ENCODE measurements at regions not wholly inside any gene's neighbourhood (a gene's known extent, or its start where the extent isn't known, plus 50 kb on each side); places are given as distances from the start of the nearest gene placed in this dataset.

DNA sequence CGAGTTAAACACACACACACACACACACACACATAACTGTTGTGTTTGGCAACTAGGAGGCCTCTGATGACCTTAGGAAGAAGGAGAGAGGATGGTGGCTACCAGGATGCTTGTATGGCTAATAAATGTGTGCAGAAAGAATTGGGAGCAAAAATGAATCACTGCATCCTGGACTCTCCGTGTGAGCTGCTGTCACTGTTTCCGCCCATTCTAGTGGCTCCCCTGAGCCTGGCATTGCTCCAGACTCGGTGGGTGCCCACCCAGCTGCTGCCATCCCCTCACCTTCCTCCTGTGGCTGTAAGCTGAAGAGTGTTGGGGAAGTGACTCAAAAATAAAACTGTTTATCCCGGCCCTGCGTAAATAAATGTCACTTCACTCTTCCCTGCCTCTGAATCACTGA is 149.5 kb upstream of the MINDY3 start (continued):
- TF ChIP-seq, protein P1, sequence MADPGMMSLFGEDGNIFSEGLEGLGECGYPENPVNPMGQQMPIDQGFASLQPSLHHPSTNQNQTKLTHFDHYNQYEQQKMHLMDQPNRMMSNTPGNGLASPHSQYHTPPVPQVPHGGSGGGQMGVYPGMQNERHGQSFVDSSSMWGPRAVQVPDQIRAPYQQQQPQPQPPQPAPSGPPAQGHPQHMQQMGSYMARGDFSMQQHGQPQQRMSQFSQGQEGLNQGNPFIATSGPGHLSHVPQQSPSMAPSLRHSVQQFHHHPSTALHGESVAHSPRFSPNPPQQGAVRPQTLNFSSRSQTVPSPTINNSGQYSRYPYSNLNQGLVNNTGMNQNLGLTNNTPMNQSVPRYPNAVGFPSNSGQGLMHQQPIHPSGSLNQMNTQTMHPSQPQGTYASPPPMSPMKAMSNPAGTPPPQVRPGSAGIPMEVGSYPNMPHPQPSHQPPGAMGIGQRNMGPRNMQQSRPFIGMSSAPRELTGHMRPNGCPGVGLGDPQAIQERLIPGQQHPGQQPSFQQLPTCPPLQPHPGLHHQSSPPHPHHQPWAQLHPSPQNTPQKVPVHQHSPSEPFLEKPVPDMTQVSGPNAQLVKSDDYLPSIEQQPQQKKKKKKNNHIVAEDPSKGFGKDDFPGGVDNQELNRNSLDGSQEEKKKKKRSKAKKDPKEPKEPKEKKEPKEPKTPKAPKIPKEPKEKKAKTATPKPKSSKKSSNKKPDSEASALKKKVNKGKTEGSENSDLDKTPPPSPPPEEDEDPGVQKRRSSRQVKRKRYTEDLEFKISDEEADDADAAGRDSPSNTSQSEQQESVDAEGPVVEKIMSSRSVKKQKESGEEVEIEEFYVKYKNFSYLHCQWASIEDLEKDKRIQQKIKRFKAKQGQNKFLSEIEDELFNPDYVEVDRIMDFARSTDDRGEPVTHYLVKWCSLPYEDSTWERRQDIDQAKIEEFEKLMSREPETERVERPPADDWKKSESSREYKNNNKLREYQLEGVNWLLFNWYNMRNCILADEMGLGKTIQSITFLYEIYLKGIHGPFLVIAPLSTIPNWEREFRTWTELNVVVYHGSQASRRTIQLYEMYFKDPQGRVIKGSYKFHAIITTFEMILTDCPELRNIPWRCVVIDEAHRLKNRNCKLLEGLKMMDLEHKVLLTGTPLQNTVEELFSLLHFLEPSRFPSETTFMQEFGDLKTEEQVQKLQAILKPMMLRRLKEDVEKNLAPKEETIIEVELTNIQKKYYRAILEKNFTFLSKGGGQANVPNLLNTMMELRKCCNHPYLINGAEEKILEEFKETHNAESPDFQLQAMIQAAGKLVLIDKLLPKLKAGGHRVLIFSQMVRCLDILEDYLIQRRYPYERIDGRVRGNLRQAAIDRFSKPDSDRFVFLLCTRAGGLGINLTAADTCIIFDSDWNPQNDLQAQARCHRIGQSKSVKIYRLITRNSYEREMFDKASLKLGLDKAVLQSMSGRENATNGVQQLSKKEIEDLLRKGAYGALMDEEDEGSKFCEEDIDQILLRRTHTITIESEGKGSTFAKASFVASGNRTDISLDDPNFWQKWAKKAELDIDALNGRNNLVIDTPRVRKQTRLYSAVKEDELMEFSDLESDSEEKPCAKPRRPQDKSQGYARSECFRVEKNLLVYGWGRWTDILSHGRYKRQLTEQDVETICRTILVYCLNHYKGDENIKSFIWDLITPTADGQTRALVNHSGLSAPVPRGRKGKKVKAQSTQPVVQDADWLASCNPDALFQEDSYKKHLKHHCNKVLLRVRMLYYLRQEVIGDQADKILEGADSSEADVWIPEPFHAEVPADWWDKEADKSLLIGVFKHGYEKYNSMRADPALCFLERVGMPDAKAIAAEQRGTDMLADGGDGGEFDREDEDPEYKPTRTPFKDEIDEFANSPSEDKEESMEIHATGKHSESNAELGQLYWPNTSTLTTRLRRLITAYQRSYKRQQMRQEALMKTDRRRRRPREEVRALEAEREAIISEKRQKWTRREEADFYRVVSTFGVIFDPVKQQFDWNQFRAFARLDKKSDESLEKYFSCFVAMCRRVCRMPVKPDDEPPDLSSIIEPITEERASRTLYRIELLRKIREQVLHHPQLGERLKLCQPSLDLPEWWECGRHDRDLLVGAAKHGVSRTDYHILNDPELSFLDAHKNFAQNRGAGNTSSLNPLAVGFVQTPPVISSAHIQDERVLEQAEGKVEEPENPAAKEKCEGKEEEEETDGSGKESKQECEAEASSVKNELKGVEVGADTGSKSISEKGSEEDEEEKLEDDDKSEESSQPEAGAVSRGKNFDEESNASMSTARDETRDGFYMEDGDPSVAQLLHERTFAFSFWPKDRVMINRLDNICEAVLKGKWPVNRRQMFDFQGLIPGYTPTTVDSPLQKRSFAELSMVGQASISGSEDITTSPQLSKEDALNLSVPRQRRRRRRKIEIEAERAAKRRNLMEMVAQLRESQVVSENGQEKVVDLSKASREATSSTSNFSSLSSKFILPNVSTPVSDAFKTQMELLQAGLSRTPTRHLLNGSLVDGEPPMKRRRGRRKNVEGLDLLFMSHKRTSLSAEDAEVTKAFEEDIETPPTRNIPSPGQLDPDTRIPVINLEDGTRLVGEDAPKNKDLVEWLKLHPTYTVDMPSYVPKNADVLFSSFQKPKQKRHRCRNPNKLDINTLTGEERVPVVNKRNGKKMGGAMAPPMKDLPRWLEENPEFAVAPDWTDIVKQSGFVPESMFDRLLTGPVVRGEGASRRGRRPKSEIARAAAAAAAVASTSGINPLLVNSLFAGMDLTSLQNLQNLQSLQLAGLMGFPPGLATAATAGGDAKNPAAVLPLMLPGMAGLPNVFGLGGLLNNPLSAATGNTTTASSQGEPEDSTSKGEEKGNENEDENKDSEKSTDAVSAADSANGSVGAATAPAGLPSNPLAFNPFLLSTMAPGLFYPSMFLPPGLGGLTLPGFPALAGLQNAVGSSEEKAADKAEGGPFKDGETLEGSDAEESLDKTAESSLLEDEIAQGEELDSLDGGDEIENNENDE (IDR thresholded peaks at IDR 0.05; ENCODE audit: insufficient replicate concordance, low read length), result no peak
- TF ChIP-seq MAFK (IDR thresholded peaks at IDR 0.05; ENCODE audit: low read depth, low read length) (no peak), POLR2AphosphoS5 (IDR thresholded peaks at IDR 0.05; ENCODE audit: low read depth, low read length) (no peak), KDM1A (IDR thresholded peaks at IDR 0.05; ENCODE audit: borderline replicate concordance, low read length) (no peak), SIX5 (IDR thresholded peaks at IDR 0.05; ENCODE audit: low read depth, low read length) (no peak), TBP (IDR thresholded peaks at IDR 0.05; ENCODE audit: low read depth, low read length) (no peak)
